SIG-M5 treated with dmso at 0.1 percent for 504 hours (cell line): ENCODE measurements at regions not wholly inside any gene's neighbourhood (a gene's known extent, or its start where the extent isn't known, plus 50 kb on each side); places are given as distances from the start of the nearest gene placed in this dataset.

Source experiments
- DNase-seq: peaks from one replicate; lab custom pipeline; 2025; ENCODE audit not compliant: unreplicated experiment; lab: John Stamatoyannopoulos, UW

GRCh38 chr13:73482556-73482955, 423.8 kb downstream of the KLF5 start:
- DNase-seq: no peak

DNA sequence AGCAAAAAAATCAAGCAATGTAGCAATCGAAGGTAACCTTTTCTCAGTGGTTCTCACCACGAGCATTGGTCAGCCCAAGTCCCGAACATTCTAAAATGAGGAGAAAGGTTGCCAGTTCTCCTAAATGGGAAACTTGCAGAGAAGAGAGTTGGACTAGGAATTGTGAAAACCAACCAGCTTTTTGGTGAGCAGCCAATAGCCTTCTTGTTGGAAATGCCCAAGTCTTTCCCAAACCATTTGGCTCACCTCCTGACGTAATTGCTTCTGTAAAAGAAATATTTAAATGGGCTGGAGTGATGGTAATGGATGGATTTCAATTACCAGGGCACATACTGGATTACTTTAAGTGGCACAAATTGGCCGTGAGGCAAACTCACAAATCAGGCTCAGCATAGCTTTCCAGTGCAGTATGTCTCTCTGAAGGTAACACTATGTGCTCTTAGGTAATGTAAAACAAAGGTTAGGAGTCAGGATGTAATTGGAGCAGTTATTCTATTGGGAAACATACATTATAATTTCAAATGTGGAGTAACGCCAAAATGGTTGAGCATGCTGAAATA, 423.2 kb downstream of the KLF5 start:
- DNase-seq: no peak

DNA sequence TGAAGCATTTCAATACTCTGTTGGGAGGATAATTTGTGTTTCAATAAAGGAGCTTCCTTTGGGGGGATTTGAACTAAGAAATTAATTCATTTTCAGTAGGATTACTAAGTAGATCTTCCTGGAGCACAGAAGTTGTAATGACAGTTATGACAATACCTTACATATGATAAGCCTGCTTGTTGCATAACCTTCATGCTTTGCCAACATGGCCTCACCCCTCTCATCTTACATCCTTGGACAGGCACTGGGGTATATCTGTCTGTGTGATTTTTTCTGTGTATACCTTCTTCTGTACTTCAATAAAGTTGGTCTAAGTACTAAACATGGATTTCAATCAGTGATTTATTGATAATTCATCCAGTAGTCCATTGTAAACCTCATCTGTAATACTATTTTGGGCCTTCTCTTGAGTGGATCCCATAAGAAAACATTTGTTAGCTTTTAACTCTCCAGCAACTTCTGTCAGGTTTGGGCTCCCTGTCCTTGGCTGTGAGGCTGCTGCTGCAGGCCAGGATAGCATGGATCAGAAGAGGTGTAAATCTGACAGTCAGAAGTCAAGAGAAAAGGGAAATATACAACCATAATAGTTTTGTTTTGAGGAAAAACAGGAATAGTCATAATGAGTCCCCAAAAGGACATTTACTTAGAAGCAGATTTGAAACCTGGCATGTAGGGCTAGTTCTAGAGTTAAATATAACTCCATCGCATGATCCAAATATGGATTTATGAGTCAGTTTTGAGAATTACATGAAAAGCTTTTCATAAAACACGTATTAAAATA, 422.2 kb downstream of the KLF5 start:
- no peak for DNase-seq

DNA sequence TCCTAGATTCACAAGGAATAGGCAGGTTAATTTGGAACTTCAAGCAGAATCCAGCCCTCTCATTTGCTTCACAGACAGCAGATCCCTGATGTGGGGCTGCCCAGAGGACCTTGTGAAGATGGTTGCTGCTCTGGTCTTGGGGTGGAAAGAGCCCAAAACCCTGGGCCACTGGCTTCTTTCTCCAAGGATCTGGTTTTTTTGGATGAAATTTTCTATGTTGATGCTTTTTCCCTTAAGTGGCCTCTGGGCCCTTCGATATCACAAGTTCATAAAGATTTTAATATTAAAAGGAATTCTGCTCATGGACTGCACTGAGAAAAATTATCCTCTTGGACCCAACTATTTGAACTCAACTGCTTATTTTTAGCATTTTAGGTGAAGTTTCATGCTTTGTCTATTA, 421.1 kb downstream of the KLF5 start:
- DNase-seq: no peak

- DNase-seq: no peak
Measured at GRCh38 chr13:73479351-73479750, 420.5 kb downstream of the KLF5 start.

DNA sequence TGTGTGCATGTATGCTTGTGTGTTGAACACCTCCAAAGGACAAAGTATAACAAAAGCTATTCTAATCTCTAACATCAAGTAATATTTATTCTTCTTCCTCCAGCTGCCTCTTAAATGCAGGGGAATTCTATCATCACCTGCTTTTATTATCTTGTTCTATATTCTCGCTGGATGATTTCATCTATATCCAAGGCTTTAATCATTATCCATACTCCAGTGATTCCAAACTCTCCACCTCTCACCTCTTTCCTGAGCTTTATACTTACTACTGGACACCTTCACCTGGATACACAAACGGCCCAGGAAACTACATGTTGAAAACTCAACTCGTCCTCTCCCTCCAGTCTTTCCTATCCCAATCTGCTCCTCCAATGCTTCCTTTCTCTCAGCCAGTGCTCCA, 418.6 kb downstream of the KLF5 start:
- DNase-seq: no peak

- no peak for DNase-seq
Measured at GRCh38 chr13:73473016-73473415, 414.2 kb downstream of the KLF5 start.

DNA sequence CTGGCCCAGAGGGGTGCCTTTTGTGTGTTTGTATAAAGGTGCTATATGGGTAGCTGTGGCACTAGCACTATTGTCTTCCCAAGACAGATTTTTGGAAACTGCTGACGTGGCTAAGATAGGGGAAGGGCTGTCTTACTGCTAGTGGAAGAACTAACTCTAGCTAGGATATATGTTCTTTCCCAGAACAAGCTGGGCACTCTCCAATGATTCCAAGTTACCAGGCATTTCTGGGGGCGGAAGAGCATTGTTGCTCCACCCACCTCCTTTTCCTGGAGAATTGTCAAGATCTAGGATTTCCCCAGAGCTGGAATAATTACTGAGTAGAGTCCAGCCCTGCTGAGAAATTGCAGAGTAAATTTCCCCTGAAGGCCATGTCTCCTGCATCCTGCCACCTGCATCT, 408.3 kb downstream of the KLF5 start:
- no peak for DNase-seq

GRCh38 chr13:73466561-73466960, 407.8 kb downstream of the KLF5 start:
- no peak for DNase-seq

- no peak for DNase-seq
Measured at GRCh38 chr13:73465617-73465971, 406.8 kb downstream of the KLF5 start.

DNA sequence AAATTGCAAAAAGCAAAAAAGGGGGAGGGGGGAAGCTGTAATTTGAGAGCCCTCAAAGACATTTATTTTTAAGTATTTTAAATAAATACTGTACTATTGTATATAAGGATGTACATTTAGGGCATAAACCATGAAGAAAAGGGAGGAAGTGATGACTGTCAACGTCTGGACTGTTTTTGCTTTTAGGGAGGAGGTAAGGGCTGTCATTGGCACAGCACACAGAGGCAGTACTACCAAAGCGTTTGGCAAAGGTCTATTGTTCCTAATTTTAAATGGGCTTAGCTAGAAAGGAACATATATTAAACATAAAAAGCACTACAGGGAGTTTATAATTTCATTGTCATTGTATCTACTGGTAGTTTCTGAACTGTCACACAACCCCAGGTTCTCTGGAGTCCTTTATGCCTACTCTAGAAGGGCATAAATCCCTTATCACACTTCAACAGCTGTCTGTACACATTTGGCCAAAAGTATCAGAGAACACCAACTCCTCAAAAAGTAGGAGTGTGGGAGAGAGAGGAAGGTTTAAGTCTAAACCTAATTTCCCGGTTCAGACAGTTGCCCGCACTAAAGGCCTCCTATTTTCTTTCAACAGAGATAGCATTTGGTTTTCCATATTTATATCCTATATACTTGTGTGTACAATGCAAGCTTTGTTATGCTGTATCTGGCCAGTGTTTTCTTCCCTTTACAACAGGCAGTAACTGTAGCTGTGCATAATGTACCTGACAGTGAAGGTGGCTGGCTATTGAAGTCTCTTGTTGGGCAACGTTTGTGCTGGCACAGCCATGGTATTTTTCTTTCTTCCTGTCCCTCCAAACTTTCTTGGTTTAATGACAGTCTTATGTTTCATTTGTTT, 406.2 kb downstream of the KLF5 start:
- DNase-seq: no peak

DNA sequence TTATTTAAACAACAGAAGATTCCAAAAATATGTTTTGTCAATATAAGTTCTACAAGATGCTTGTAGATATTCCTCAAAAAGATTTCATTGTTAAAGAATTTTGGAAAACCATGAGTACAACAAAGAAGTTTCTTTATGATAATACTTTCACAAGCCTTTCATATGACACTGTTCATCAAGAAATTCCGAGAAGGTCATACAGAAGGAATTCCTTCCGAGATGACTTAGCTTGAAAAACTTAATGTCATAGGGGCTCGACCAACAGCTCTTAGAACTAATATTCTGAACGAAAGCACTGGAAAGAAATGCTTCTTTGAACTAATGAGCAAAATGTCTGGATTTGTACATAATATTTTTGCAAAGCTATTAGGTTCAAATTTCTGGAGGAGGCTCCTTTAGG, 403.4 kb downstream of the KLF5 start:
- no peak for DNase-seq

DNA sequence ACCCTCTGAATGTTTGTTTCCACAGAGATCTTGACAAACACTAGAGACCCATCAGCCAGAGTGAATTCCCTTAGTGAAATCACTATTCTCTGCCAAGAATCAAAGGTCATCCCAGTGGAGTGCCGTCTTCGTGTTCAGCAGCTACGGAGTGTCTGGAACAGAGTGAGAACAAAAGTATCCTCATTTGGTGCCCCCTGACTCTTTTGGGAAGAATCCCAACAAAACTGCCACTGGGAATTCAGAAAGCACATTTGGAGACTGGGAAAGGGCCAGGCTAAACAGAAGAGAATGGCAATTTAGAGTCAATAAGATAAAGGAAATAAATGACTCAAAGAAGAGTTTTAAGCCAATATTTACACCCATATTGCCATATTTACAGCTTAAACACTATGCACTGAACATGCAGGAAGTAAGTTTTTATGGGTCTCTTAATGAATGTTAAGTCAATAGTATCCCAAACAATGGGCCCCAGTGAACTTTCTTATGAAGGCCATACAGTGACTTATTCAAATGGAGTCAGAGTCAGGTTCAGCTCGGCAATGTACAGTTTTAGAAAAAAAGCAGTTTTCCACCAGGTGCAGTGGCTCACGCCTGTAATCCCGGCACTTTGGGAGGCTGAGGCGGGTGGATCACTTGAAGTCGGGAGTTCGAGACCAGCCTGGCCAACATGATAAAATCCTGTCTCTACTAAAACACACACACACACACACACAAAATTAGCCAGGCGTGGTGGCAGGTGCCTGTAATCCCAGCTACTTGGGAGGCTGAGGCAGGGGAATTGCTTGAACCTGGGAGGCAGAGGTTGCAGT, 392.6 kb downstream of the KLF5 start:
- peak; percentile 20 for DNase-seq

DNA sequence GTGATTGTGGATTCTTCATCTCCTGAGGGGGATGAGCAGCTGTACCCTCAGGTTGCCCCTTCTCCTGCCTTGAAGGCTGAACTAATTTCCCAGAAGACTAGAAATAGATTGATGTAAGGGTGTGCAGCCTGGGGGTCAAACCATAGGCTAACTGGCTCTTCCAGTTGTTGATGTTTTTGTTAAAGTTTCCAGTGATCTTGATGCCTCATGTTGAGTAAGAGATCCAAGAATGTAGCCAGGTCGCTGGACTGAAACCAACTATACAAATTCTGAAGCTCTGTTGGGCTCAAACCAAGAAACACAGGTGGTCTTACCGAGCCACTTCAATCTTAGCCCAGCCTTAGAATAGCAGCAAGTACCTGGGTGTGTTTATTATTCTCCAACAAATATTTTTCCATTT, 391.8 kb downstream of the KLF5 start:
- no peak for DNase-seq

- no peak for DNase-seq
Measured at GRCh38 chr13:73449252-73449651, 390.4 kb downstream of the KLF5 start.

GRCh38 chr13:73440296-73440895, 381.6 kb downstream of the KLF5 start:
- no peak for DNase-seq

DNA sequence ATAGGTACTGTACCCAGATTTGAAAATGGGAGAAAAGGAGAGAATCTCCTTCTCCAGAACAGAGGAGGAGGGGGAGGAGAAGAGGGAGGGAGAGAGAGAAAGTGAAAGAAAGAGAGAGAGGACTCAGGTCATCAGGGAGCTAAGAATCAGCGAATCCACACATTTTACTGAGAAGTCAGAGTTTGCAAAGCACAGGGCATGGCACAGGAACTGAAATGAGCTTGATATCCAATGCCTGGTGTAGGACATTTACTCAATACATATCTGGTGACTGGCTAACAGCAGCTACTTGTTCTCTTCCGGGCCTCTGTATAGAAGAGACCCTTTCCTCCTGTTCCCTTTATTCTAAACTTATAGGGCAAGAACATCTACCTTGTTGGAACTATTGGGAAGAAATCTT, 375.1 kb downstream of the KLF5 start:
- DNase-seq: no peak

- DNase-seq: no peak
Measured at GRCh38 chr13:73433458-73433857, 374.7 kb downstream of the KLF5 start.

- peak; percentile 27 for DNase-seq
Measured at GRCh38 chr13:73429701-73430100, 370.9 kb downstream of the KLF5 start.

- no peak for DNase-seq
Measured at GRCh38 chr13:73428706-73429105, 369.9 kb downstream of the KLF5 start.

GRCh38 chr13:73428137-73428536, 369.3 kb downstream of the KLF5 start:
- DNase-seq: peak; percentile 18
